DOHH2 (cell line): ENCODE measurements at regions not wholly inside any gene's neighbourhood (a gene's known extent, or its start where the extent isn't known, plus 50 kb on each side); places are given as distances from the start of the nearest gene placed in this dataset.

ENCODE experiments used
- H3F3A ChIP-seq: fragments of 200-600 bp; sonication (generic), shearing (Covaris generic); 2 replicates; pipeline ENCODE4 v1.6.0; 2016; ENCODE audit warnings: antibody characterized with exemption, mild to moderate bottlenecking; ENCODE audit not compliant: control insufficient read depth, insufficient read depth
- H3K27ac ChIP-seq: fragments of 200-600 bp; sonication (generic); 2 replicates; pipeline ENCODE4 v1.5.1; 2014; ENCODE audit warnings: low read depth, mild to moderate bottlenecking, low read length, moderate library complexity
- H3K27me3 ChIP-seq: fragments of 200-600 bp; sonication (generic); 2 replicates; pipeline ENCODE4 v1.6.1; 2014; ENCODE audit warnings: mild to moderate bottlenecking, low read length, mixed read lengths; ENCODE audit not compliant: control insufficient read depth
- H3K36me3 ChIP-seq: fragments of 200-600 bp; sonication (generic); 2 replicates; pipeline ENCODE4 v1.6.1; 2014; ENCODE audit warnings: mild to moderate bottlenecking, low read length, moderate library complexity, mixed read lengths; ENCODE audit not compliant: control insufficient read depth
- H3K4me1 ChIP-seq: fragments of 200-600 bp; sonication (generic); 2 replicates; pipeline ENCODE4 v1.6.1; 2014; ENCODE audit warnings: mild to moderate bottlenecking, low read length, mixed read lengths; ENCODE audit not compliant: control insufficient read depth
- H3K4me2 ChIP-seq: fragments of 200-600 bp; sonication (generic); 2 replicates; pipeline ENCODE4 v1.6.0; 2014; ENCODE audit warnings: mild to moderate bottlenecking, low read length, moderate library complexity
- H3K4me3 ChIP-seq: fragments of 200-600 bp; sonication (generic); 2 replicates; pipeline ENCODE4 v1.5.1; 2014; ENCODE audit warnings: mild to moderate bottlenecking, low read length, mixed read lengths
- H3K79me2 ChIP-seq: fragments of 200-600 bp; sonication (generic); 2 replicates; pipeline ENCODE4 v1.6.1; 2014; ENCODE audit warnings: mild to moderate bottlenecking, low read length, mixed read lengths; ENCODE audit not compliant: control insufficient read depth
- H3K9me2 ChIP-seq: fragments of 200-600 bp; sonication (generic); replicated peaks from 2 replicates; pipeline ENCODE4 v1.6.1; 2014; ENCODE audit warnings: mild to moderate bottlenecking, low read length, mixed read lengths; ENCODE audit not compliant: control insufficient read depth
- H3K9me3 ChIP-seq: fragments of 200-600 bp; sonication (generic); 2 replicates; pipeline ENCODE4 v1.6.1; 2014; ENCODE audit warnings: antibody characterized with exemption, low read length, mixed read lengths; ENCODE audit not compliant: control insufficient read depth, insufficient read depth
- H4K20me1 ChIP-seq: fragments of 200-600 bp; sonication (generic); 2 replicates; pipeline ENCODE4 v1.6.0; 2014; ENCODE audit warnings: low read depth, mild to moderate bottlenecking, antibody characterized with exemption, low read length, moderate library complexity; ENCODE audit not compliant: control insufficient read depth, insufficient read depth
- CTCF ChIP-seq: fragments of 200-600 bp; sonication (generic); IDR thresholded peaks from one replicate; pipeline ENCODE4 v1.5.1; 2014; ENCODE audit warnings: antibody characterized with exemption, mild to moderate bottlenecking, low read depth, low read length; ENCODE audit not compliant: poor library complexity, severe bottlenecking
- EZH2phosphoT487 ChIP-seq: fragments of 200-600 bp; sonication (generic); IDR thresholded peaks from 2 replicates; pipeline ENCODE4 v1.6.1; 2017; ENCODE audit warnings: borderline replicate concordance, mild to moderate bottlenecking, antibody characterized with exemption, low read length, moderate library complexity, mixed read lengths

GRCh38 chr4:180098586-180098985, 2144.6 kb upstream of the TENM3 start:
- no peak overlapping the region for H3K4me2 ChIP-seq
- no peaks in the 10 kb centered on the region for H3K9me2 ChIP-seq
- H3K9me3 ChIP-seq: no peaks in the 10 kb centered on the region

GRCh38 chr4:180099957-180100356, 2143.2 kb upstream of the TENM3 start:
- Histone ChIP-seq H3K79me2 (no peaks in the 10 kb centered on the region), H3K36me3 (no peaks in the 10 kb centered on the region), H3K4me2 (no peak overlapping the region), H3K27me3 (no peaks in the 10 kb centered on the region), H3K27ac (no peak overlapping the region), H3K9me3 (no peaks in the 10 kb centered on the region), H3K4me1 (no peaks in the 10 kb centered on the region), H3F3A (no peaks in the 10 kb centered on the region), H3K9me2 (no peaks in the 10 kb centered on the region), H4K20me1 (no peaks in the 10 kb centered on the region), H3K4me3 (no peak overlapping the region)
- TF ChIP-seq CTCF (no peak), EZH2phosphoT487 (no peak)

More at GRCh38 chr4:180098586-180098985, 2144.6 kb upstream of the TENM3 start:
- H3K4me1 ChIP-seq: no peaks in the 10 kb centered on the region
- no peak overlapping the region for H3K4me3 ChIP-seq
- no peak overlapping the region for H3K27ac ChIP-seq
- H4K20me1 ChIP-seq: no peaks in the 10 kb centered on the region
- no peaks in the 10 kb centered on the region for H3K79me2 ChIP-seq
- H3K36me3 ChIP-seq: no peaks in the 10 kb centered on the region
- H3K27me3 ChIP-seq: no peaks in the 10 kb centered on the region
- TF ChIP-seq CTCF (no peak), EZH2phosphoT487 (no peak)
- H3F3A ChIP-seq: no peaks in the 10 kb centered on the region

GRCh38 chr4:180100433-180101344, 2142.5 kb upstream of the TENM3 start:
- H3K9me2 ChIP-seq: no peaks in the 10 kb centered on the region
- no peak overlapping the region for H3K4me2 ChIP-seq
- H3K36me3 ChIP-seq: no peaks in the 10 kb centered on the region
- H3K27me3 ChIP-seq: no peaks in the 10 kb centered on the region
- H3K27ac ChIP-seq: no peak overlapping the region
- H4K20me1 ChIP-seq: no peaks in the 10 kb centered on the region
- H3K9me3 ChIP-seq: no peaks in the 10 kb centered on the region
- no peaks in the 10 kb centered on the region for H3F3A ChIP-seq
- H3K79me2 ChIP-seq: no peaks in the 10 kb centered on the region
- no peak overlapping the region for H3K4me3 ChIP-seq
- TF ChIP-seq EZH2phosphoT487: no peak
- no peaks in the 10 kb centered on the region for H3K4me1 ChIP-seq
